H9 (cell line): ENCODE measurements at regions not wholly inside any gene's neighbourhood (a gene's known extent, or its start where the extent isn't known, plus 50 kb on each side); places are given as distances from the start of the nearest gene placed in this dataset.

Experiments
- DNase-seq: peaks from one replicate; pipeline ENCODE4 v3.0.0-alpha.2; 2017
- H2AFZ ChIP-seq: one replicate; pipeline ENCODE4 v1.6.1; 2013; ENCODE audit warnings: mild to moderate bottlenecking, low read length, control low read depth, moderate library complexity
- H2AK5ac ChIP-seq: 2 replicates; pipeline ENCODE4 v1.6.1; 2013; ENCODE audit warnings: low read length, control low read depth, mixed read lengths; ENCODE audit not compliant: insufficient read length
- H2BK120ac ChIP-seq: one replicate; pipeline ENCODE4 v1.6.1; 2013; ENCODE audit warnings: low read depth, mild to moderate bottlenecking, low read length, control low read depth, inconsistent platforms; ENCODE audit not compliant: poor library complexity, severe bottlenecking
- H2BK12ac ChIP-seq: 2 replicates; pipeline ENCODE4 v1.6.1; 2013; ENCODE audit warnings: low read length, control low read depth, mixed read lengths, low read depth; ENCODE audit not compliant: insufficient read length
- H2BK15ac ChIP-seq: 2 replicates; pipeline ENCODE4 v1.6.1; 2013; ENCODE audit warnings: low read depth, low read length, control low read depth
- H2BK20ac ChIP-seq: one replicate; pipeline ENCODE4 v1.6.1; 2013; ENCODE audit warnings: low read depth, mild to moderate bottlenecking, low read length, control low read depth, inconsistent platforms; ENCODE audit not compliant: poor library complexity, severe bottlenecking
- H2BK5ac ChIP-seq: 2 replicates; pipeline ENCODE4 v1.6.1; 2013; ENCODE audit warnings: low read length, control low read depth, mixed read lengths; ENCODE audit not compliant: insufficient read length
- H3K14ac ChIP-seq: 2 replicates; pipeline ENCODE4 v1.6.1; 2013; ENCODE audit warnings: low read length, control low read depth; ENCODE audit not compliant: insufficient read depth
- H3K18ac ChIP-seq: 2 replicates; pipeline ENCODE4 v1.6.1; 2013; ENCODE audit warnings: low read depth, mild to moderate bottlenecking, mixed read lengths, low read length, control low read depth; ENCODE audit not compliant: insufficient read length
- H3K23ac ChIP-seq: 2 replicates; pipeline ENCODE4 v1.6.1; 2013; ENCODE audit warnings: low read length, control low read depth, mixed read lengths, low read depth; ENCODE audit not compliant: insufficient read length
- H3K23me2 ChIP-seq: 2 replicates; pipeline ENCODE4 v1.6.1; 2013; ENCODE audit warnings: low read depth, mild to moderate bottlenecking, mixed read lengths, low read length, control low read depth; ENCODE audit not compliant: insufficient read length, poor library complexity, severe bottlenecking
- H3K27ac ChIP-seq: 2 replicates; pipeline ENCODE4 v1.5.1; 2013; ENCODE audit warnings: low read length, control low read depth, mixed read lengths, low read depth; ENCODE audit not compliant: insufficient read length
- H3K27me3 ChIP-seq: 2 replicates; pipeline ENCODE4 v1.6.1; 2013; ENCODE audit warnings: low read length, control low read depth, inconsistent platforms; ENCODE audit not compliant: insufficient read depth
- H3K4ac ChIP-seq: 2 replicates; pipeline ENCODE4 v1.6.1; 2013; ENCODE audit warnings: low read depth, mild to moderate bottlenecking, control low read depth, inconsistent platforms, low read length, moderate library complexity
- H3K4me1 ChIP-seq: 2 replicates; pipeline ENCODE4 v1.6.1; 2013; ENCODE audit warnings: low read length, control low read depth, inconsistent platforms; ENCODE audit not compliant: insufficient read depth
- H3K4me2 ChIP-seq: 2 replicates; pipeline ENCODE4 v1.6.1; 2013; ENCODE audit warnings: low read length, control low read depth, mixed read lengths; ENCODE audit not compliant: insufficient read length, insufficient read depth
- H3K56ac ChIP-seq: 2 replicates; pipeline ENCODE4 v1.6.1; 2013; ENCODE audit warnings: low read depth, mild to moderate bottlenecking, mixed read lengths, low read length, control low read depth; ENCODE audit not compliant: insufficient read length
- H3K79me1 ChIP-seq: 2 replicates; pipeline ENCODE4 v1.6.1; 2013; ENCODE audit warnings: low read depth, mild to moderate bottlenecking, moderate library complexity, low read length, control low read depth, inconsistent platforms; ENCODE audit not compliant: insufficient read depth, poor library complexity, severe bottlenecking
- H3K79me2 ChIP-seq: 2 replicates; pipeline ENCODE4 v1.6.1; 2013; ENCODE audit warnings: low read length, control low read depth, inconsistent platforms; ENCODE audit not compliant: insufficient read depth
- H3K9ac ChIP-seq: 2 replicates; pipeline ENCODE4 v1.6.1; 2013; ENCODE audit warnings: low read length, control low read depth, mixed read lengths; ENCODE audit not compliant: insufficient read length; ENCODE audit errors: extremely low read depth
- H3K9me3 ChIP-seq: one replicate; pipeline ENCODE4 v1.6.1; 2013; ENCODE audit warnings: low read depth, low read length, inconsistent platforms; ENCODE audit not compliant: control insufficient read depth
- H3T11ph ChIP-seq: one replicate; pipeline ENCODE4 v1.6.1; 2013; ENCODE audit warnings: mild to moderate bottlenecking, low read length, control low read depth, inconsistent platforms
- H4K20me1 ChIP-seq: one replicate; pipeline ENCODE4 v1.6.1; 2013; ENCODE audit not compliant: control insufficient read depth, insufficient read length, insufficient read depth
- H4K5ac ChIP-seq: 2 replicates; pipeline ENCODE4 v1.6.1; 2013; ENCODE audit warnings: low read depth, mild to moderate bottlenecking, mixed read lengths, low read length, control low read depth; ENCODE audit not compliant: insufficient read length
- H4K8ac ChIP-seq: replicated peaks from 2 replicates; pipeline ENCODE4 v1.6.1; 2013; ENCODE audit warnings: low read length, control low read depth, mixed read lengths, low read depth; ENCODE audit not compliant: insufficient read length
- H4K91ac ChIP-seq: 2 replicates; pipeline ENCODE4 v1.6.1; 2013; ENCODE audit warnings: low read depth, mild to moderate bottlenecking, moderate library complexity, mixed read lengths, low read length, control low read depth; ENCODE audit not compliant: insufficient read length
- H3K27ac Mint-ChIP-seq, 3 experiments: 2 replicates in 2 of 3; 3 replicates in 1 of 3; pipeline ENCODE4 v1.8.0; 2020 to 2021; ENCODE audit warnings: mixed read lengths in 3 of 3, mild to moderate bottlenecking in 1 of 3, moderate library complexity in 1 of 3
- H3K27me3 Mint-ChIP-seq: 2 replicates; pipeline ENCODE4 v1.8.0; 2021; ENCODE audit warnings: low read depth, mild to moderate bottlenecking, moderate library complexity, mixed read lengths
- H3K36me3 Mint-ChIP-seq, 3 experiments: 2 replicates in 2 of 3; 3 replicates in 1 of 3; pipeline ENCODE4 v1.8.0; 2020 to 2021; ENCODE audit warnings: low read depth in 3 of 3, mixed read lengths in 3 of 3; ENCODE audit not compliant: insufficient read depth in 1 of 3
- H3K4me1 Mint-ChIP-seq, 2 experiments: 2 replicates each; pipeline ENCODE4 v1.8.0; 2020; ENCODE audit warnings: mixed read lengths in 2 of 2
- H3K4me3 Mint-ChIP-seq, 2 experiments: 2 replicates in 1 of 2; 3 replicates in 1 of 2; pipeline ENCODE4 v1.8.0; 2020 to 2021; ENCODE audit warnings: mild to moderate bottlenecking in 2 of 2, mixed read lengths in 2 of 2, moderate library complexity in 1 of 2
- H3K9me3 Mint-ChIP-seq, 2 experiments: 2 replicates in 1 of 2; 3 replicates in 1 of 2; pipeline ENCODE4 v1.8.0; 2020; ENCODE audit warnings: mild to moderate bottlenecking in 2 of 2, mixed read lengths in 2 of 2, moderate library complexity in 1 of 2
- CTCF ChIP-seq: fragments of 200-600 bp; sonication (generic); conservative IDR thresholded peaks from 3 replicates; pipeline ENCODE4 v1.8.0; 2021; ENCODE audit warnings: antibody characterized with exemption, mild to moderate bottlenecking
- WGBS: extraction: QIAGEN DNeasy Blood & Tissue Kit; methylation state at CpG from one replicate; pipeline ENCODE4 v1.1.7; 2013; ENCODE audit warnings: missing lambda C conversion rate, low lambda C conversion rate, mixed read lengths; ENCODE audit not compliant: insufficient read length; ENCODE audit errors: extremely low coverage; 5-methylcytosine and 5-hydroxymethylcytosine counted together

GRCh38 chr17:51355441-51356410, 95.4 kb downstream of the UTP18 start:
- peaks cover 3% of the 10 kb centered on the region for H3K27me3 Mint-ChIP-seq
- Histone ChIP-seq H3K79me2 (no peaks in the 10 kb centered on the region), H3K23ac (no peak overlapping the region), H3K4ac (no peak overlapping the region), H2BK15ac (no peak overlapping the region), H4K20me1 (no peaks in the 10 kb centered on the region), H3T11ph (no peak overlapping the region), H4K5ac (no peak overlapping the region), H3K14ac (no peak overlapping the region), H2BK12ac (no peak overlapping the region), H3K9me3 (no peaks in the 10 kb centered on the region), H3K9ac (no peak overlapping the region), H3K23me2 (no peaks in the 10 kb centered on the region), H2BK20ac (no peak overlapping the region), H4K91ac (no peak overlapping the region), H3K27me3 (no peaks in the 10 kb centered on the region), H3K4me2 (no peak overlapping the region), H4K8ac (no peak overlapping the region), H3K27ac (no peak overlapping the region), H3K4me1 (no peaks in the 10 kb centered on the region), H3K18ac (no peak overlapping the region), H3K79me1 (no peaks in the 10 kb centered on the region), H3K56ac (no peak overlapping the region), H2AFZ (no peak overlapping the region), H2AK5ac (no peak overlapping the region), H2BK120ac (no peak overlapping the region), H2BK5ac (no peak overlapping the region)
- peaks cover 0 to 3% of the 10 kb centered on the region in 2 experiments; a peak in 2 of 5 replicates for H3K9me3 Mint-ChIP-seq
- no peak for TF ChIP-seq CTCF
- H3K4me3 Mint-ChIP-seq: no peak overlapping the region
- H3K4me1 Mint-ChIP-seq: peaks cover 4% of the 10 kb centered on the region in 2 experiments; a peak in 3 of 4 replicates
- no peaks in the 10 kb centered on the region; a peak in 1 of 7 replicates for H3K36me3 Mint-ChIP-seq
- WGBS: no CpG with 5 or more reads among the region's 18 CpGs
- peak overlapping the region in 1 of 3 experiments; percentile 11; a peak in 2 of 7 replicates for H3K27ac Mint-ChIP-seq
- DNase-seq: no peak
